ENCODE measurements at regions not wholly inside any gene's neighbourhood (a gene's known extent, or its start where the extent isn't known, plus 50 kb on each side); places are given as distances from the start of the nearest gene placed in this dataset.
"Not testable (repeated sequence)": the region's sequence is repeated elsewhere in the genome, so short reads cannot be mapped to it uniquely, and the experiment has no call there.

DNA sequence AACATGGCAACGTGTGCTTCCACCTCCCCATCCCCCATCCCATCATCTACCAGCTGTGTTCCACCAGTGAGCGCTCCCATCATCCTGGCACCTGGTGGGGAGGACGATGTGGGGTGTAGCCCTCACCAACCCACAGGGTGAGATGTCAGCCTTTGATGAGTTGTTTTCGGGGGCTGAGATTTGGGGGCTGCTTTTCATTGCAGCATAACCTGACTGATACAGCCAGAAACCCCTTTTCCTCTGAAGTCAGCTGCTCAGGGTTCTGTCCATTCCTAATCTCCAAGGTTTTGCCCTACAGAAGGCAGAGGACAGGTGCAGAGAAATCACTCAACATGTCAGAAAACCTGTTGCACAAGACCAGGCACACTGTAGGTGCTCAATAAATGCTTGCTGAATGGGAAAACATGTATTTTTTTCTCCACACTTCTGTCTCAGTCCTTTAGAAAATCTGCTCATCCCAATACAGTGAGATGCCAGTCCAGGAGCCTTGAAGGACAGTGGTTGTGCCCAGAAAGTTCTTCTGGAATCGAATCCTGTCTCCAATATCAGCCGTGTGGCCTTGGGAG, 239.8 kb downstream of the RBM19 start:
- no peak for DNase-seq

DNA sequence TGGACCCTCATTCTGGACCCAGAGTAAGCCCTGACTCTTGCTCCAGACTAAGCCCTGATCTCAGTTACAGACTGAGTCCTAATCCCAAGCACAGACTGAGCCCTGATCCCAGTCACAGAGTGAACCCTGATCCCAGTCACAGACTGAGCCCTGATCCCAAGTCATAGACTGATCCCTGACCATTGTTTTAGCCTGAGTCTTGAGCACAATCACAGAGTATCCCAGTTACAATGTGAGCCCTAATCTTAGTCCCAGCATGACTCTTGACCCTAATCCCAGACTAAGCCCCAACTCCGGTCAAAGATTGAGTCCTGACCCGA, 240.6 kb downstream of the RBM19 start:
- no peak for DNase-seq

DNA sequence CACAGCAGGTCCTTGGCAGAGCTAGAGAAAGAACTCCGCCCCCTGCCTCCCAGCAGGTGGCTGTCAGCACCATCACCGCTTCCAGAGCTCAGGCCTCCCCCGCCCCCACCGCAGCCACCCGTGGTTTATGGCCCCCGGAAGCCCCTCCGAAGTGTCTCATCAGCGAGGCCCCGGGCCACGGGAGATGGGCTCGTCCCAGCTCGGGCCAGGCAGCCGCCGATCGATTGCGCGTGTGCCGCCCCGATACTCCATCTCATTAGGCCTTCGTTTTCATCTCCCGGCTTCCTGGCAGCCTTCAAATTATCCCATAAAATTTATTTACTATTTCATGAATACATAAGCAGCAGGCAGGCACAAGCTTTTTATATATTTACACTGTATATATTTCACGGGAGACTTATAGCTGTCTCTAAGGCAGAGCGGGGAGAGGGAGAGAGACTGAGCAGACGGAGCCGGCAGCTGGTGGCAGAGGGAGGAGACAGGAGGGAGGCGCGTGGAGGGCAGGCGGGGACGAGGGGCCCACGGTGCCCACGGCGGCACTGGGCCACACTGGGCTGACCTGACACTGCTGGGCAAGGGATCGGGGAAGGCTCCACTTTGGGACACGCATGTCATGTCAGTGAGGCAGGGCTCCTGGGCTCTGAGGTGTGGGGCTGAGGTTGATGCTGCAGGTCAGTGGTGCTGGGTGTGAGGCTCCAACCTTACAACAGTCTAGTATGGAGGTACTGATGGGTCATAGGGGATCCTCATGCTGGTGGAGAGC, 241.2 kb downstream of the RBM19 start:
- no peak for DNase-seq

DNA sequence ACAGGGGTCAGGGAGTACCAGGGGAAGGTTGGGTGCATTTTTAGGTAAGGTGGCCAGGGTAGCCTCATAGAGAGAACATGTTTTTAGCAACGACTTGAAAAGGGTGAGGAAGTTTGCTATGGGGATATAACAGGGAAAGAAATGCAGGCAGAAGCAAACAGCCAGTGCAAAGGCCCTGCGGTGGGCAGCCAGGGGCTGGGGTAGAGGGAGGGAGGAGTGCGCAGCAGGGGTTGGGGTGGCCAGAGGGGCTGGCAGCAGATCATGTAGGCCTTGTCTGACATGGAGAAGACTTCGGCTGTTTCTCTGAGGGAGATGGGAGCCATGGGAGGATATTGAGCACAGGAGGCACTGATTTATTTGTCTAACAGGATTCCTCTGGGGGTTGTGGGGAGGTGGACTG, 242.5 kb downstream of the RBM19 start:
- DNase-seq: no peak

DNA sequence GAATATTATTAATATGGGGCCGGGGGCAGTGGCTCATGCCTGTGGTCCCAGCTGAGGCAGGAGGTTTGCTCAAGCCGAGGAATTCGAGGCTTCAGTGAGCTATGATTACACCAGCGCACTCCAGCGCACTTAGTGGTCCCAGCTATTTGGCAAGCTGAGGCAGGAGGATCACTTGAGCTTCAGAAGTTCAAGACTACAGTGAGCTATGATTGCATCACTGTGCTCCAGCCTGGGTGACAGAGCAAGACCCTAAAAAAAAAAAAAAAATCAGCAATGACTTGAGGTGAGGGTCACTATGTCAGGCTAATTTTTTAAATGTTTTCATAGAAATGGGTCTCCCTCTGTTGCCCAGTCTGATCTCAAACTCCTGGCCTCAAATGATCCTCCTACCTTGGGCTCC, 243.4 kb downstream of the RBM19 start:
- no peak for DNase-seq

DNA sequence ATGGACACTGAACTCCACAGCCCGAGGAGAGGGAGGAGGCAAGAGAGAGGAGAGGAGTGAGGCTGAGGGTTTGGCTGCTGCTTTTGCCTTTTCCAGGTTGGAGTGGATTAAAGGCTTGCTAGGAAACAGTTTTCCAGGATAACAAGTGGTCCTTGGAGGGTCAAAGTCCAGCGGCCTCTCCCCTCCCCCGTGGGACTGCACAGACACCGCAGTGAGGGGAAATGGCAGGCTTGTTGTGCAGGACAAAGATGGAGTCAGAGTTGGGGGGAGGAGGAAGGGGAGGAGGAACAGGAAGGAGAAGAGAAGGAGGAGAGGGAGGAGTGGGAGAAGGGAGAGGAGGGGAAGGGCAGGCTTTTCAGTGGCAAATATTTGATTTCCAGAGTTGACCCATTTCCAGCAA, 245.5 kb downstream of the RBM19 start:
- no peak for DNase-seq

DNA sequence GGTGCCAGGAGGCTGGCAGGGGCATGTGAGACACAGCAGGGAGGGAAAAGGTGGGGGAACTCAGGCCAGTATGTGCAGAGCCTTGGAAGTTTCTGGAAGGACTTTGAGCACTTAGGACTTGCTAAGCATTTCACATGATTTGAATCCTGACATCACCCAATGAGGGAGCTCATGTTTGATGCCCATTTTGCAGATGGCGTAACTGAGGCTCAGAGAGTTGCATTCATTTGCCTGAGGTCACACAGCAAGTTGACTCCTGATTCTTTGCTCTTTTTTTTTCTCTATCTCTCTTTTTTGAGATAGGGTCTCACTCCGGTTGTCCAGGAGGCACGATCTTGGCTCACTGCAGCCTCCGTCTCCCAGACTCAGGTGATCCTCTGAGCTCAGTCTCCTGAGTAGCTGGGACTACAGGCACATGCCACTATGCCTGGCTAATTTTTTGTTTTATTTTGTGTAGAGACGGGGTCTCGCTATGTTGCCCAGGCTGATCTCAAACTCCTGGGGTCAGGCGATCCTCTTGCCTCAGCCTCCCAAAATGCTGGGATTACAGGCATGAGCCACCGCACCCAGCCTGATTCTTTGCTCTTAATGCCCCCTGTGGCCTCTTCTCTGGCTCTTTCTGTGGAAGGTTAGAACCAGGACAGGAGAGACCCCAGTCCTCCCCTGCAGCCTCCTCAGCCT, 246.1 kb downstream of the RBM19 start:
- no peak for DNase-seq

DNA sequence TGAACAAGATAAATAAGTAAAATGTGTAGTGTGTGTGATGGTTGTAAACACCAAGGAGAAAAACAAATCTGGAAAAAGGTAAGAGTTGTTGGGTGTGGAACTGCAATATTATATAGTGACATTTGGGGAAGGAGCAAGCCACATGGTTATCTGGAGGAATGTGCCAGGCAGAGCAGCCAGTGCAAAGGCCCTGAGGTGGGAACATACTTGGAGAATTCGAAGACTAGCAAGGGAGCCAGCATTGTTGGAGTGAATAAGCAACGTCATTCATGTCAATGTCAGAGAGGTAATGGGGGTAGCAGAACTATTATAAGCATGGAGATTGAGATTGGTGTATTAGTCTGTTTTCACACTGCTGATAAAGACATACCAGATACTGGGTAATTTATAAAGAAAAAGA, 241.5 kb upstream of the LHX5 start:
- no peak for DNase-seq

DNA sequence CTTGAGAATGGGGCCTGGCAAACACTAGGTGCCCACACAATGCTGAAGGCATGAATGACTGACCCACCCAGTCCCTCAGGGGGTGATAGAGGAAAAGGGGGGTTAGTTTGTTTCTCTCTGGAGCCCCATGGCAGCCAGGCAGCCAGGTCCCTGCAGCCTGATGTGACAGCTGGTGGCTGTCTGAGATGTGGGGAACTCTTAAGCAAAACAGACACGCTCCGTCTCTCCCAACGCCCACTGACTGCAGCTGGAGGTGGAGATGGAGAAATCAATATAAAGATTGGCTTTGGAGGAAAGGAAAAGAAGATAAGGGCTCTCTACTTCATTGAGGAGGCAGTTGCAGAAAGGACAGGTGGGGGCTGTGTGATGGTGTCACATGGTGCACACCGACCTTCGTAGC, 240.8 kb upstream of the LHX5 start:
- DNase-seq: no peak

DNA sequence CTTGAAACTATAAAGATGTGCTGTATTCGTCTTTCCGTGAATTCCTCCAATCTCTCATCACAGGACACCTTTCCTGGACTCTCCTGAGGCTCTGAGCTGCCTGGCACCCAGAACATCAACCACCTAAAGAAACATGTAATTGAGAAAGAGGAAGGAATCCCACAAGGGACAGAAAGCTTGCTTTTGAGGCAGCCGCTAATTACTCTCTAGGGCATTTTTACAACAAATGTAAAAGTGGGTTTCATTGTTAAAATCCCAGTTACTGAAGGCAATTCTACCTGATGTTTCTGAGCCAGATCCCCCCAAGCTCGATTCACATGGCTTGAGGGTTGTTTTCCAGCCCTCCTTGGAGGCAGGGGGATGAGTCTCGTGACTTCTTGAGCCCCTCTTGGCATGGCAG, 238.5 kb upstream of the LHX5 start:
- DNase-seq: no peak

DNA sequence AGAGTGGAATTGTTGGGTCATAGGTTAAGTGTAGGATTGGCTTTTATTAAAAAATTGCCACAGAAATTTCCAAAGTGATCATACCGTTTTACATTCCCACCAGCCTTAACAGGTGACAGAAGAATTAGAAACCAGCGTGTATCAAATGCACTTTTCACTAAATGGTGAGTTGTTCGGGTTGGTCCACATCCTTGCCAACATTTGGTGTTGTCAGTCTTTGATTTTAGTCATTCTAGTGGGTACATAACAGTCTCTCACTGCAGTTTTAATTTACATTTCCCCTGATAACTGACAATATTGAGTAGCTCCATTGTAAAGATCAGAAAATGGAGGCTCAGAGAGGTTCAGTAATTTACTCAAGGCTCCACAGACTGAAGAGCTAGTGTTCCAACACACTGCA, 237.8 kb upstream of the LHX5 start:
- DNase-seq: no peak

DNA sequence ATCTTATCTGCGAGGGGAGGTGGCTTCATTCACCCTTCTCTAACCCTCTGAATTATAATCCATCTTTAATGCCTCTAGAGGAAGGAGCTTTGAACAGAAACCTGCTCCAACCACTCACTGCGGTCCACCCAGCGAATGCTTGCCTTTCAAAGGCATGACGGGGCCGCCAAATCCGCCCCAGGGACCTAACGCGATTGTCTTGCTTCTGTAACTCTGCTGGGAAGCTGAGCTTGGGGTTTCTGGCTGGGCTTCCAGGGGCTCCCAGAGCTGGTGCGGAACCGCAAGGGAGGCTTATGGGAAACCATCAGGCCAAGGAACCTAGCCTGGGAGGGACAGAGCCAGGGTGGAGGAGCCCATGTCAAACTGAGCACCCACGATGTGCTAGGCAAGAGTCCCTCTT, 231.2 kb upstream of the LHX5 start:
- DNase-seq: no peak

DNA sequence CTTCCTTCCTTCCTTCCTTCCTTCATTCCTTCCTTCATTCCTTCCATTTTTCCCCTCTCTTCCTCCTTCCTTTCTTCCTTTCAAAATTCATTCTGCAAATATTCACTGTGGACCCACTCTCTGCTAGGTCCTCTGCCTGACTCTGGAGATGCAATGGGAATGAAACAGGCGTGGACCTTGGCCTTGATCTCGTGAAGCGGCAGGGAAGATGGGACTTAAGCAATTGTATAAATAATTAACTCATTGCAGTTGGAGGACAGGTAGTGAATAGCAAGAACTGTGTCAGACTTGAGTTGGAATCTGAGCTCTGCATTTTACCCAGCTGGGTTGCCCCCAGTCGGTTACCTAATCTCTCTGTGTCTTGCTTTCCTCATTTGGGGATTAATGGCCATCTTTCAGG, 230.6 kb upstream of the LHX5 start:
- DNase-seq: no peak

DNA sequence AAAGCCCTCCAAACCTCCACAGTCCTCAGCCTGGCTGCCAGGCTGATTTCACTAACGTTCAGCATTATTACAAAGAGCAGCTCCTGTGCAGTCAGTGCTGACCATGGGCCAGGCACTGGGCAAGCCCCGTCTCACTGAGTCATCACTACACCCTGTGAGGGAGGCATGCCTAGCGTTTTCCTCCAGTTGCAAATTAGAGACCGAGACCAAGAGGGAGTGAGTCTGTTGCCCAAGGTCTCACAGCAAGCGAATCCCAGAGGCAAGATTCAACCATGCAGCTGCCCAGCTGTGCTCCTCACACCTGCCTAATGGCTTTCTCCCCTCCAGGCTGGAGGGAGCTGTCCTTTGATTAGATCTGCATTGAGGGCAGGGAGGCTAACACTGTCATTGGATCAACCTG, 229.3 kb upstream of the LHX5 start:
- DNase-seq: no peak

DNA sequence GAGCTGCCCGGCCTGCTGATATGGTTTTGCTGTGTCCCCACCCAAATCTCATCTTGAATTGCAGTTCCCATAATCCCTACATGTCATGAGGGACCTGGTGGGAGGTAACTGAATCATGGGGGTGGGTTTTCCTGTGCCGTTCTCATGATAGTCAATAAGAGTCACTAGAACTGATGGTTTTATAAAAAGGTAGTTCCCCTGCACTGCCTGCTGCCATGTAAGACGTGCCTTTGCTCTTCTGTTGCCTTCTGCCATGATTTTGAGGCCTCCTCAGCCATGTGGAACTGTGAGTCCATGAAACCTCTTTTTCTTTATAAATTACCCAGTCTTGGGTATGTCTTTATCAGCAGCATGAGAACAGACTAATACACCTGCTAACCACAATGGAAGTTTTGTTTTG, 228.3 kb upstream of the LHX5 start:
- not testable (repeated sequence) for DNase-seq

DNA sequence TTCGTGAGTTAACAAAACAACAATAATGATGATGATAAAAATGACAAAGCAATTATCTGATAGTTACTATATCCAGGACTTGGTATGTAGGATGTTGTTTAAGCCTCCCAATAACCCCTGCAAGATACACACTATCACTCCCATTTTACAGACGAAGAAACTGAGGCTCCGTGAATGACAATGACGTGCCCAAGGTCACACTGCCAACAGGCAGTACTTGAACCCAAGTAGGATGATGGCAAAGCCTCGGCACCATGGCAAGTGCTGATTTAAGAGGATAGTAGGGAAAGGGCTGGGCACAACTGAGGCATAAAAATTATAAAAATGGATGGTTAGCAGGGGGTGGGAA, 226.8 kb upstream of the LHX5 start:
- DNase-seq: no peak

DNA sequence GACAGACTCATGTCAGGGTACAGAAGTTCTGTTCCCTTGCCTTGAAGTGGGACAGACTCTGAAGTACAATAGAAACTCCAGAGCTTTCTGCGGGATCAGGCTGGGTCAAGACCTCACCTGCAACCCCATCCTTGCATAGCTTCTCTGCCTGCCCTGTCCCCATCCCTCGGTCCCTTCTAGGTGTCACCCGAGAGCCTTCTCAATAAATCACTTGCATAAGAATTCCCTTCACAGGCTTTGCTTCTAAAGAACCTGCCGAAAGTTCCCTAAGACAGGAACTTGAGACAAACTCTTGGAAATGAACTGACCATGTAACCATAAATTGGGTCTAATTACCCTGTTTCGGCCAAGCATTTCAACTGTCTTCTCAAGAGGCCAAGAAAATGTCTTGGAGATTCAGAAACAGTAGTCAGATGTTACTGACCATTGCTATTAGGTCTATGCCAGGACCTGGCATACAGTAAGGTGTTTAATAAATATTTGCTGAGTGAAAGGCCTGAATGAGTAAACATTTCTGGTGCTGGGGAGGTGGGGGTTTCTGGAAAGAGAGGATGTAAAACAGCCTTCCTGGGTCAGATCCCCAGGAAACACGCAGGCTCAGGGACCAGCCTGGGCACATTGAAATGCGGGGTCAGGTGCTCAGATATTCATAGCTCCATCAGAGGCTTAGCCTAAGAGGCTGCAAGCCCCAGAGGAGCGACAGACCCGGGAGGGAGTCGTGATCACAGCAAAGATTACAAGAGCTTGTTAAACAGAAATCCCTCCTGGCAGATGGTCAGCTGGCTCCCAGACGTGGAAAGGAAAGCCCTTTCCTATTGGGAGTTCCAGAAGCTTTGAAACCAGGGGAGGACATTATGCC, 226.2 kb upstream of the LHX5 start:
- no peak for DNase-seq

DNA sequence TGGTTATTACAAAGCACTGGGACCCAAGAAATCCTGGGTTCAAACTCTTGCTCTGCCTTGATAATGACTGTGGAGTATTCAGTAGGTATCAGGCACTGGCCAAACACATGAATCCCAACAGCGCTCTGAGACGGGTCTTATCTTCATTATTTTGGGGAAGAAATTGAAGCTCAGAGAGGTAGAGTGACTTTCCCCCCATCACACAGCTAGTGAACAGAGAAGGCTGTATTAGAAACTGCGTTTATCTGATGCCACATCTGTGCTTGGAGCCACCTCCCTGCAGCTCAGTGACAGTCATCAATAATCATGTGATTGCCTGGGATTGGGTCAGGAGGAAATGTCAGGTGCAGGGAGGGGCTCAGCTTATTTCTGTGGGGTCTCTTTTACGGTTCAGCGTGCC, 225.4 kb upstream of the LHX5 start:
- no peak for DNase-seq

DNA sequence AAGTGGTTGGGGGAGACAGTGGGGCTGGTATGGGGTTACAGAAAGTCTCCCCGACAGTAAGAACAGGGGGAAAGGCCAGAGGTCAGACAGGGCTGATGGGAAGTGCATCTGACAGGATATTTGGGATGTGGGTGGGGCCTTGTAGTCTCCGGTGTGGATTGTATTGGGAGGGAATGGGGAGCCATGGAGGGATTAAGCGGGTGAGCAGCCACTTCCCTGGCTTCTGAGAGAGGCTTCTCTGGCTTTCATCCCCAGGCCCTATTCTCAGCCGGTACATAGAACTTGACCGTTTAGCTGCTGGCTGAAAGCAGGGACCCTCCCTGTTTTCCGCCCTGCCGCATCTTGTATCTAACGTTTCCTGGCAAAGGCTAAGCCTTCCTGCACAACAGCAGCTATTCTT, 222.0 kb upstream of the LHX5 start:
- no peak for DNase-seq

DNA sequence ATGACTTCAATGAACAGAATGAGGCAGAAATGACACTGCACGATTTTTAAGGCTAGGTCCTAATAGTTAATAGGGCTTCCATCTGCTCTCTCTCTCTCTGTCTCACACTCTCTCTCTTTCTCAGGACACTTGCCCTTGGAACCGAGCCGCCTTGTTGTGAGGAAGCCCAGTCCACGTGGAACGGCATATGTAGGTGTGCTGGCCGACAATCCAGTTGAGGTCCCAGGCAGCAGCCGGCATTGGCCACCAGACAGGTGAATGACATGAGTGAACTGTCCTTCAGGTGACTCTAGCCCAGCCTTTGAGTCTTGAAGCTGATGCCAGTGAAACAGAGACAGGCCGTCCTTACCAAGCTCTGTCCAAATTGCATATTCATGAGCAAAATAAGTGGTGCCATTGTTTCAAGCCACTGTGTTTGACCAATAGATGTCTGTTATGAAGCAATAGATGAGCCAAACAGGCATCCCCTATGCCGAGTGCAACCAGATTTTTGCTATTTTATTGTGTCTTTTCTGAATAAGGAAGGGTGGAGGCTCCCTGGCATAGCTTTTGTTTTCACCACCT, 217.5 kb upstream of the LHX5 start:
- no peak for DNase-seq

DNA sequence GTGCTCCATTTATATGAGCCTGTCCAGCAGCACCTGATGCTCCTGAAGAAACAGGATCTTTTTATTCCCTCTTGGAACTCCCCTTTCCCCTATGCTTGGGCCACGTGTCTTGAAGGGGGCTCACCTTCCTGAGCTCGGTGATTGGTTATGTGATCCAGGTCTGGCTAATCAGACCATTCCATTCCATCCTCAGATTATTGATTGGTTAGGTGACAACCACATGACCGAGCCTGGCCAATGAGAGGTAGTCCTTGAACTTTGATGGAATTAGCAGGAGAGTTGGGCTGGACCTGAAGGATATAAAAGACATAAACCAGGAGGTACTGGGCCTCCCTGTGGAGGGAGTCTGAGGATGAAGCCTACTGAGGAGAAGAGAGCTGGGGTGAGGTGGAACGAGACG, 216.6 kb upstream of the LHX5 start:
- no peak for DNase-seq

DNA sequence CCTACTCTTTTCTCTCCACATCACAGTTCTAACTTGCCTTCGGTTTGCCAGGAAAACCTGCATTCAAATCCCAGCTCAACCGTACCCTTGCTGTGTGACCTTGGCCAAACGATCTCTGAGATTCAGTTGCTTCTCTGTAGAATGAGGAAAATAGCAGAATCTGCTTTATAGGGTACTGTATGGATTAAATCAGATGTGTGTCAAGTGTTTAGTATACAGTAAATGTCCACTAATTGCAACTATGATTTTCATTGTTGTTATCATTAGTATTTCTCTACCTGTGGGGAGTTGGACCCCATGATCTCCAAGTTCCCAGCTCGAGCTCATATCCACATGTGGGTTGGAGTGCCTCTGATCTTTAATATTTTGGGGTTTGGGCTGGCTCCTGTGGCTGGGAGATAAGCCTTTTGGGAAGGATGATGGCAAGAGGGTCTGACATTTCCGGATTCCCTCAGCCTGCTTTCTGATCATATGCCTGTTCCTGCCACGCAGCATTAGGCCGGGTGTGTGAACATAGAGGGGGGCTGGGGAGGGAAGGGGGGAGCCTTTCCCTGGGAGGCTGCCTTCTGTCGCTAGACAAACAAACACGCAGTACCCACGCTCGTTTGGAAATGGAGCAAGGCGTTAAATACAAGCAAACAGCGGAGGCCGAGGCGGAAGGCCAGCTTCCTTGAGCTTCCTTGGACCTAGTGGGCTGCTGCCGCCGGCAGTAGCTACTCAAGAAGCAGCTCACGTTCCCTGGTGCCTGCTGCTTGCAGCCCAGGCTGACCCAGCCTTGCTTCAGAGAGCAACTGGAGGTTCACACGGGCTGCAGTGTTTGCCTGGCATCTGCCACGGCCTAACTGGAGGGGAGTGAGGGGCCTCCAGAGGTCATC, 213.5 kb upstream of the LHX5 start:
- DNase-seq: no peak
